Naive thymus-derived CD8-positive, alpha-beta T cell (primary cell): ENCODE measurements at regions not wholly inside any gene's neighbourhood (a gene's known extent, or its start where the extent isn't known, plus 50 kb on each side); places are given as distances from the start of the nearest gene placed in this dataset.
"Not testable (repeated sequence)": the region's sequence is repeated elsewhere in the genome, so short reads cannot be mapped to it uniquely, and the experiment has no call there.

Source experiments
- ATAC-seq, 2 donors: fragments of 150-1000 bp; cut with Tn5 transposase in 1 of 2; sonication (Bioruptor Pico), chemical (Tn5 transposase) in 1 of 2; 1 replicate in 1 of 2; 2 replicates in 1 of 2; pipeline ENCODE4 v1.10.0; 2021; ENCODE audit warnings: mild to moderate bottlenecking in 2 of 2, moderate library complexity in 2 of 2
- POLR2A ChIA-PET: fragments of 350-600 bp; sonication (Branson Sonifier 250); formaldehyde crosslinking; loops from one replicate; lab custom pipeline; 2021; ENCODE audit warnings: antibody characterized with exemption; lab: Charles Lee
- DNase-seq, 10 donors: peaks; one replicate each; pipeline versions ENCODE4 v3.0.0 to v3.0.0-alpha.2; 2020 to 2022
- H3K27ac Mint-ChIP-seq, 10 donors: one replicate each; pipeline ENCODE4 v1.8.0; 2020 to 2022; ENCODE audit warnings: mild to moderate bottlenecking in 10 of 10, mixed read lengths in 10 of 10, moderate library complexity in 4 of 10, inconsistent platforms in 1 of 10
- H3K27me3 Mint-ChIP-seq, 5 donors: one replicate each; pipeline ENCODE4 v1.8.0; 2021 to 2022; ENCODE audit warnings: mixed read lengths in 5 of 5
- H3K36me3 Mint-ChIP-seq, 3 donors: one replicate each; pipeline ENCODE4 v1.8.0; 2020 to 2022; ENCODE audit warnings: mixed read lengths in 3 of 3, mild to moderate bottlenecking in 2 of 3, inconsistent platforms in 1 of 3
- H3K4me1 Mint-ChIP-seq, 4 donors: one replicate each; pipeline ENCODE4 v1.8.0; 2021 to 2022; ENCODE audit warnings: mixed read lengths in 4 of 4
- H3K4me3 Mint-ChIP-seq, 10 donors: one replicate each; pipeline ENCODE4 v1.8.0; 2020 to 2022; ENCODE audit warnings: mild to moderate bottlenecking in 10 of 10, mixed read lengths in 10 of 10, moderate library complexity in 6 of 10, inconsistent platforms in 1 of 10
- H3K9me3 Mint-ChIP-seq, 9 donors: one replicate each; pipeline ENCODE4 v1.8.0; 2020 to 2022; ENCODE audit warnings: mixed read lengths in 9 of 9, mild to moderate bottlenecking in 3 of 9, inconsistent platforms in 1 of 9, moderate library complexity in 1 of 9

DNA sequence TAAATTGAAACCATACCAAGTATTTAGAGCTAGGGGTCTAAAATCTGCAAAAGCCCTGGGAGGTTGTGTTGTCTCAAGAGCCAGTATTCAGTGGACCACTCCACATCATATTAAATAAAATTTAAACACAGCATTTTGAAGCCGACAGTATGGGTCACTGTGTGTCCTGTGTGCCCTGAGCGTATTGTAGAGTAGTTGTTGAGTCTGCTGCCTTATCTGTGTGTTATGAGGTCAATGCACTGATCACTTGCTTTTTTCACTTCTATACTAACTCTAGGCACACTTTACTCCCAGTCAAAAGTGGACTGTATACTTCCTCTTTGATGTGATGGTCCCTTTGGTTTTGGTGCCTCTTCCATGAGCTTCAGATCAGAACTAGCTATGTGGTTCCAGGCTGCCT lies 81.9 kb downstream of the PPIAL4C start:
- ATAC-seq, H3K9me3 Mint-ChIP-seq, H3K27me3 Mint-ChIP-seq, POLR2A ChIA-PET, H3K36me3 Mint-ChIP-seq, H3K4me1 Mint-ChIP-seq, H3K27ac Mint-ChIP-seq, H3K4me3 Mint-ChIP-seq, DNase-seq: not testable (repeated sequence)

DNA sequence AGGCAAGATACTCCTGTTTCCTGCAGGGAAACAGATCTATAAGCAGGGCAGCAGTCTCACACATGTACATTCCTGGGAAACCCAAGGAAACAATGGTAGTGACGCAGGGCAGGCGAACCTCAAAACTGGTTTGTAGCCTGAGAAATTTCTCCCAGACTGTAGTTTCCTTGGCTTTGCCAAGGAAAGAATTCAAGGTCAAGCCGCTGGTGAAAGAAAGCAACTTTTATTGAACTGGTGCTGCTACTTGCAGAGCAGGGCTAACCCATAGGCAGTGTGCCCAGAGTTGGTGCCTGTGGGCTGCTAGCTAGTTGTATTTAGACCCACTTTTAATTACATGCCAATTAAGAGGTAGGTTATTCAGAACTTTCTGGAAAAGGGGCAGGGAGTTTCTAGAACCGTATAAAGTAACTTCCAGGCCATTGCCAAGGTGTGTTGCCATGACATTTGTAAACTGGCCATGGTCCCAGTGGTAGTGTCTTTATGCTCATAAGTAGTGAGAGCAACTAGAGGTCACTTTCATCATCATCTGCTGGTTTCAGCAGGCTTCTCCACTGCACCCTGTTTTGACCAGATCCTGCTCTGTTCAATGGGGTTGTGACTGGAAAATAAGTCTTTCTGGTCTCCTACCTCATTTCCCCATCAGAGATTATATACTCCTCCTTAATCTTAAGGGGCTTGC lies 89.7 kb downstream of the PPIAL4C start:
- ATAC-seq, H3K27me3 Mint-ChIP-seq, H3K4me1 Mint-ChIP-seq, POLR2A ChIA-PET, H3K36me3 Mint-ChIP-seq, H3K4me3 Mint-ChIP-seq, DNase-seq, H3K27ac Mint-ChIP-seq, H3K9me3 Mint-ChIP-seq: not testable (repeated sequence)

- ATAC-seq, H3K9me3 Mint-ChIP-seq, H3K27me3 Mint-ChIP-seq, H3K27ac Mint-ChIP-seq, H3K36me3 Mint-ChIP-seq, H3K4me1 Mint-ChIP-seq, H3K4me3 Mint-ChIP-seq, POLR2A ChIA-PET, DNase-seq: not testable (repeated sequence)
Observed at GRCh38 chr1:149674921-149675320, 91.3 kb downstream of the PPIAL4C start.

GRCh38 chr1:149677359-149677758 lies 93.7 kb downstream of the PPIAL4C start:
- not testable (repeated sequence) for H3K4me3 Mint-ChIP-seq

DNA sequence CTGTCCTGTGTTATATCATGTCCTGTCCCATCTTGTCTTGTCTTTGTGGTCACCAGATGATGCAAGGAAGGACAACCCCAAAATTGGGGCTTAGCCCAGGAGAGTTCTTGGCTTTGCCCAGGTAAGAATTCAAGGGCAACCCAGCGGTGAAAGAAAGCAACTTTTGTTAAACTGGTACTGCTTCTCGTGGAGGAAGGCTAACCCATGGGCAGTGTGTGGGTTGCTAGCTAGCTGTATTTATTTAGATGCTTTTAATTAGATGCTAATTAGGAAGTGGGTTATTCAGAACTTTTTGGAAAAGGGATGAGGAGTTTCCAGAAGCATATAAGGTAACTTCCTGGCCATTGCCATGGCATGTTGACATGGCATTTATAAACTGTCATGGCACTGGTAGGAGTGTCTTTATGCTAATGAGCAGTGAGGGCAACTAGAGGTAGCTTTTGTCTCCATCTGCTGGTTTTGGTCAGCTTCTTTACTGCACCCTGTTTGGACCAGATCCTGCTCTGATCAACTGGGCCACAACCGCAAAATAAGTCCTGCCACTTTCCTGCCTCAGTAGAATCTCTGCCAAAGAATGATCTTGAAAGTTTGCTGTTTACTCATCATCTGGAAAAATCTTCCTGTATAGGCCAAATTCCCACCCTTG lies 95.8 kb upstream of the FCGR1A start:
- H3K27ac Mint-ChIP-seq, H3K27me3 Mint-ChIP-seq, H3K4me3 Mint-ChIP-seq, H3K9me3 Mint-ChIP-seq, DNase-seq, H3K36me3 Mint-ChIP-seq, POLR2A ChIA-PET, H3K4me1 Mint-ChIP-seq: not testable (repeated sequence)
- peak; percentile 99 for ATAC-seq

More at GRCh38 chr1:149677359-149677758, 93.7 kb downstream of the PPIAL4C start:
- H3K27me3 Mint-ChIP-seq, H3K27ac Mint-ChIP-seq, H3K4me1 Mint-ChIP-seq, ATAC-seq, H3K9me3 Mint-ChIP-seq, H3K36me3 Mint-ChIP-seq, DNase-seq, POLR2A ChIA-PET: not testable (repeated sequence)

DNA sequence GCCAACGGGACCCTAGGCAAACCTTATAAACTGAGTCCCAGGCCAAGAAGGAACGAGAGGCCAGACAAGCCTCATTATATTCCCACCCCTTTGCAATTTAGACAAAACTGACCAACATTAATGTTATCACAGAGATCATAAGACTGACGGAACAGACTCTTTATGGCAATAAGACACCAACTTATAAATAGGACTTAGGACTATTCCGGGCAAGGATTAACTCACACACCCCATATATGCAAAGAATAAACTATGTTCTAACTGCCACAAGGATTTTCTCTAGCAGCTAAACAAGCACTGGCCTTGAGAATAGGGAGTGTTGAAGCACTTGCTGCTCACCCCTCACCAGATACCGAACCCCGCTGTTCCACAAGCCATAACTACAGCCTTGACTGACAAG lies 91.1 kb upstream of the FCGR1A start:
- ATAC-seq, POLR2A ChIA-PET: not testable (repeated sequence)

DNA sequence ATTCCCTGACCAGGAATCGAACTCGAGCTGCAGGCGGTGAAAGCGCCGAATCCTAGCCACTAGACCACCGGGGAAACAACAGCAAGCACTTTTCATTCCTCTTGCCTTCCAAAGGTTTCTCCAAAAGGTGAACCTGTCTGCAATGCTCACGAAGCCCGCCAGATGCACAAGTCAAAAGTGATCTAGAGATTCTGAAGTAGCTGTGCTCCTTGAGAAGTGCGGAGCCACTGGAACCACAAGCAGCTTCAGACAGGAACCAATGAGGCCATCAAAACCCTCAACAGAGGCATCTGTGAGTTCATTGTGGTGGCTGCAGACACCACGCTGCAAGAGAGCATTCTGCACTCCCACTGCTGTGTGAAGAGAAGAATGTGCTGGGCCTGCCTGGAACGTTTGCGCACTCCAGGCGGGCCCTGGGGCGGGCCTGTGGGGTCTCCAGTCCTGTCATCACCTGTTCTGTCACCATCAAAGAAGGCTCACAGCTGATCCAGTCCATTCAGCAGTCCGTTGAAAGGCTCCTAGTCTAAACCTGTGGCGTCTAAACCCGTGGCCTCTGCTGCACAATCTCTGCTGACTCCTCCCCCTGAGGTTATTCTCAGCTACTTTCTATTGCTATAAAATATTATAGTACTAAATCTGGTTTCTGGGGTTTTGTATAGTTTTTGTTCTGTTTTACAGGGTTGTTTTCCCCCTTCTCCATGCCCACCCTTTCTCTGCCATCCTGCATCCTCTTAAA lies 89.5 kb upstream of the FCGR1A start:
- peak in 9 of 10 donors; percentile 10 to 66 (median 57) for DNase-seq
- Mint-ChIP-seq H3K4me1 (peaks cover 4 to 18% (median 12%) of the 10 kb centered on the region in 4 donors), H3K4me3 (peak overlapping the region in 9 of 10 donors; percentile 19 to 81 (median 50)), H3K27ac (peak overlapping the region in 8 of 10 donors; percentile 22 to 89 (median 68))
- ATAC-seq: peak; percentile 91 to 92
- H3K36me3 Mint-ChIP-seq, POLR2A ChIA-PET, H3K27me3 Mint-ChIP-seq, H3K9me3 Mint-ChIP-seq: not testable (repeated sequence)

More for the DNA sequence above, 91.1 kb upstream of the FCGR1A start:
- not testable (repeated sequence) for H3K27me3 Mint-ChIP-seq, H3K36me3 Mint-ChIP-seq, H3K27ac Mint-ChIP-seq, DNase-seq, H3K4me3 Mint-ChIP-seq, H3K9me3 Mint-ChIP-seq
- peaks cover 4 to 18% (median 12%) of the 10 kb centered on the region in 4 donors for H3K4me1 Mint-ChIP-seq

GRCh38 chr1:149695066-149695465 lies 87.4 kb upstream of the FCGR1A start:
- H3K9me3 Mint-ChIP-seq, H3K27me3 Mint-ChIP-seq, POLR2A ChIA-PET, H3K36me3 Mint-ChIP-seq: not testable (repeated sequence)
- ATAC-seq: peak; percentile 27 to 33
- peak in 1 of 10 donors; percentile 21 for DNase-seq
- Mint-ChIP-seq H3K4me1 (peaks cover 4 to 18% (median 13%) of the 10 kb centered on the region in 4 donors), H3K27ac (peak overlapping the region in 4 of 10 donors; percentile 24 to 41 (median 39)), H3K4me3 (peak overlapping the region in 9 of 10 donors; percentile 8 to 75 (median 38))

DNA sequence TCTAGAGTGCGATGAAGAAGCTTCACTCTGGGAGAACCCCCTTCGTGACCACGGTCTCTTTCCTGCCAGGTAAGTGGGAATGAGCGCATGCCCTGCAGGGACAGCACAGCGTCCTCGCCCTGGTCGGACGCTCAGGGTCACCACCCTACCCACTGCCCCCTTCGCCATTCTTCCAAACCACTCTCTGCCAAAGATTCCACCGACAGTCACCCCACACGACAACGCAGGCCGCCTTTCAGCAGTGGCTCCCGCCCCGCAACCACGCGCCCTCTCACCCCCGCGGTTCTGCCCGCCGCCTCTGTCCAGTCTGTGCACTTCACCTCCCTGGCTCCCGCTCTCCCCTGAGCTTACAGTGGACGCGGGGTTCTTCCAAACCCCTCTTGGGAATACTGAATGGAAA lies 82.3 kb upstream of the FCGR1A start:
- DNase-seq: peak in 1 of 10 donors; percentile 16
- H3K36me3 Mint-ChIP-seq, H3K27me3 Mint-ChIP-seq, POLR2A ChIA-PET, H3K27ac Mint-ChIP-seq, H3K9me3 Mint-ChIP-seq, ATAC-seq, H3K4me1 Mint-ChIP-seq: not testable (repeated sequence)
- H3K4me3 Mint-ChIP-seq: peak overlapping the region in 2 of 10 donors; percentile 54 to 55

- H3K4me3 Mint-ChIP-seq, H3K27ac Mint-ChIP-seq, POLR2A ChIA-PET, DNase-seq, H3K36me3 Mint-ChIP-seq, H3K27me3 Mint-ChIP-seq, H3K4me1 Mint-ChIP-seq, H3K9me3 Mint-ChIP-seq: not testable (repeated sequence)
- ATAC-seq: peak; percentile 84 to 87
Observed at GRCh38 chr1:149700677-149701567, 81.6 kb upstream of the FCGR1A start.

GRCh38 chr1:149708192-149708853 lies 74.2 kb upstream of the FCGR1A start:
- ATAC-seq (peak; percentile 91 to 94), DNase-seq (peak in 9 of 10 donors; percentile 25 to 87 (median 68))
- H3K27me3 Mint-ChIP-seq, POLR2A ChIA-PET, H3K36me3 Mint-ChIP-seq, H3K9me3 Mint-ChIP-seq, H3K4me1 Mint-ChIP-seq: not testable (repeated sequence)
- Mint-ChIP-seq H3K27ac (peak overlapping the region; percentile 69 to 100 (median 87)), H3K4me3 (peak overlapping the region; percentile 70 to 93 (median 80))

- ATAC-seq, DNase-seq: not testable (repeated sequence)
Observed at GRCh38 chr1:149711651-149712050, 70.8 kb upstream of the FCGR1A start.

More at GRCh38 chr1:149711651-149712050, 70.8 kb upstream of the FCGR1A start:
- H3K36me3 Mint-ChIP-seq, H3K4me1 Mint-ChIP-seq, H3K27ac Mint-ChIP-seq, H3K9me3 Mint-ChIP-seq, H3K4me3 Mint-ChIP-seq, POLR2A ChIA-PET, H3K27me3 Mint-ChIP-seq: not testable (repeated sequence)
